GM19397 (cell line): ENCODE measurements at regions not wholly inside any gene's neighbourhood (a gene's known extent, or its start where the extent isn't known, plus 50 kb on each side); places are given as distances from the start of the nearest gene placed in this dataset.

ENCODE experiments used
- ATAC-seq: cut with Tn5 transposase; IDR thresholded peaks from one replicate; pipeline ENCODE4 v1.9.1; 2021; ENCODE audit warnings: mild to moderate bottlenecking, moderate library complexity; ENCODE audit not compliant: unreplicated experiment

- ATAC-seq = no peak
These were observed 582.0 kb upstream of the SEMA6D start for GRCh38 chr15:47135267-47135666.

- ATAC-seq = no peak
These were observed 581.1 kb upstream of the SEMA6D start for GRCh38 chr15:47136236-47136635.

- ATAC-seq = no peak
These were observed 577.3 kb upstream of the SEMA6D start for GRCh38 chr15:47139965-47140364.

GRCh38 chr15:47157827-47158226 is 559.5 kb upstream of the SEMA6D start:
- ATAC-seq = no peak

GRCh38 chr15:47158573-47158972 is 558.7 kb upstream of the SEMA6D start:
- no peak for ATAC-seq

GRCh38 chr15:47177177-47177576 is 540.1 kb upstream of the SEMA6D start:
- no peak for ATAC-seq

- no peak for ATAC-seq
These were observed 537.3 kb upstream of the SEMA6D start for GRCh38 chr15:47179988-47180387.

- no peak for ATAC-seq
These were observed 534.5 kb upstream of the SEMA6D start for GRCh38 chr15:47182818-47183217.

- no peak for ATAC-seq
These were observed 533.0 kb upstream of the SEMA6D start for GRCh38 chr15:47184003-47184907.

- ATAC-seq = no peak
These were observed 532.1 kb upstream of the SEMA6D start for GRCh38 chr15:47184908-47185801.

GRCh38 chr15:47186075-47186474 is 531.2 kb upstream of the SEMA6D start:
- ATAC-seq = no peak

- no peak for ATAC-seq
These were observed 528.4 kb upstream of the SEMA6D start for GRCh38 chr15:47188758-47189507.

- no peak for ATAC-seq
These were observed 522.6 kb upstream of the SEMA6D start for GRCh38 chr15:47194718-47195117.

GRCh38 chr15:47196048-47196447 is 521.3 kb upstream of the SEMA6D start:
- ATAC-seq = peak; percentile 89

GRCh38 chr15:47203993-47204392 is 513.3 kb upstream of the SEMA6D start:
- ATAC-seq = no peak

- no peak for ATAC-seq
These were observed 510.8 kb upstream of the SEMA6D start for GRCh38 chr15:47206358-47206978.

GRCh38 chr15:47209591-47209990 is 507.7 kb upstream of the SEMA6D start:
- ATAC-seq = no peak

- no peak for ATAC-seq
These were observed 504.9 kb upstream of the SEMA6D start for GRCh38 chr15:47212222-47213010.

- no peak for ATAC-seq
These were observed 503.4 kb upstream of the SEMA6D start for GRCh38 chr15:47213883-47214282.

- ATAC-seq = no peak
These were observed 499.0 kb upstream of the SEMA6D start for GRCh38 chr15:47218295-47218694.
